H1 (cell line): ENCODE measurements at regions not wholly inside any gene's neighbourhood (a gene's known extent, or its start where the extent isn't known, plus 50 kb on each side); places are given as distances from the start of the nearest gene placed in this dataset.

Experiments
- CTCF ChIA-PET: fragments of 300-600 bp; sonication (Branson Sonifier 250); formaldehyde crosslinking; loops from one replicate; lab custom pipeline; 2021; ENCODE audit not compliant: partially characterized antibody; lab: Charles Lee
- POLR2A ChIA-PET: fragments of 300-600 bp; sonication (Branson Sonifier 250); formaldehyde crosslinking; loops from one replicate; lab custom pipeline; 2021; ENCODE audit warnings: inconsistent platforms; ENCODE audit not compliant: partially characterized antibody; lab: Charles Lee
- DNase-seq, 2 experiments: peaks; one replicate each; pipeline versions ENCODE4 v3.0.0 to v3.0.0-alpha.2; 2010 to 2022; ENCODE audit warnings: low spot score in 2 of 2, low read depth in 1 of 2, mixed read lengths in 1 of 2
- FAIRE-seq: peaks from 2 replicates; lab custom pipeline; 2011; peaks lifted over from hg19 to GRCh38; lab: Jason Lieb, UNC
- H2AFZ ChIP-seq: 2 replicates; pipeline ENCODE4 v1.8.1; 2012; ENCODE audit warnings: low read length, inconsistent platforms
- H2AK5ac ChIP-seq: 2 replicates; pipeline ENCODE4 v1.6.1; 2013; ENCODE audit warnings: low read depth, low read length
- H2BK120ac ChIP-seq: replicated peaks from 2 replicates; pipeline ENCODE3; 2013; ENCODE audit warnings: low read depth, low read length, inconsistent platforms
- H2BK12ac ChIP-seq: 2 replicates; pipeline ENCODE4 v1.6.1; 2013; ENCODE audit warnings: low read depth, low read length
- H2BK15ac ChIP-seq: 2 replicates; pipeline ENCODE4 v1.6.1; 2013; ENCODE audit warnings: low read length
- H2BK20ac ChIP-seq: 2 replicates; pipeline ENCODE4 v1.6.1; 2013; ENCODE audit warnings: low read length
- H2BK5ac ChIP-seq: 2 replicates; pipeline ENCODE4 v1.6.1; 2013; ENCODE audit warnings: low read depth, low read length
- H3K14ac ChIP-seq: 2 replicates; pipeline ENCODE4 v1.6.1; 2013; ENCODE audit warnings: inconsistent platforms; ENCODE audit not compliant: insufficient read length
- H3K18ac ChIP-seq: 2 replicates; pipeline ENCODE4 v1.6.1; 2013; ENCODE audit warnings: low read length; ENCODE audit errors: extremely low read depth
- H3K23ac ChIP-seq: 2 replicates; pipeline ENCODE4 v1.6.1; 2013; ENCODE audit warnings: inconsistent platforms; ENCODE audit not compliant: insufficient read length
- H3K23me2 ChIP-seq: 2 replicates; pipeline ENCODE4 v1.6.1; 2013; ENCODE audit warnings: low read depth, low read length
- H3K27ac ChIP-seq: 2 replicates; pipeline ENCODE4 v1.6.1; 2011; ENCODE audit warnings: low read depth, low read length, inconsistent platforms
- H3K27me3 ChIP-seq, 4 experiments: replicated peaks in 1 of 4; 1 replicate in 1 of 4; 2 replicates in 3 of 4; pipeline versions ENCODE4 v1.6.1 to v1.8.1; 2011 to 2013; ENCODE audit warnings: low read length in 3 of 4, mild to moderate bottlenecking in 3 of 4, inconsistent platforms in 2 of 4, mixed read lengths in 2 of 4, moderate library complexity in 1 of 4; ENCODE audit not compliant: control insufficient read depth in 3 of 4, insufficient read depth in 3 of 4; ENCODE audit errors: extremely low read depth in 1 of 4
- H3K36me3 ChIP-seq, 4 experiments: 2 replicates each; pipeline versions ENCODE4 v1.6.1 to v1.8.1; 2011 to 2013; ENCODE audit warnings: mild to moderate bottlenecking in 4 of 4, low read length in 3 of 4, moderate library complexity in 2 of 4, control low read depth in 1 of 4, inconsistent platforms in 1 of 4; ENCODE audit not compliant: insufficient read depth in 4 of 4, control insufficient read depth in 2 of 4
- H3K4ac ChIP-seq: replicated peaks from 2 replicates; pipeline ENCODE3; 2013; ENCODE audit warnings: low read length, low read depth, mixed read lengths, inconsistent platforms; ENCODE audit not compliant: insufficient read length
- H3K4me1 ChIP-seq, 4 experiments: replicated peaks in 1 of 4; 1 replicate in 1 of 4; 2 replicates in 3 of 4; pipeline versions ENCODE4 v1.6.1 to v1.8.1; 2011 to 2013; ENCODE audit warnings: low read length in 3 of 4, inconsistent platforms in 2 of 4, mixed read lengths in 1 of 4; ENCODE audit not compliant: insufficient read depth in 4 of 4, control insufficient read depth in 3 of 4
- H3K4me2 ChIP-seq, 2 experiments: 2 replicates each; pipeline versions ENCODE4 v1.6.1 to v1.8.1; 2011 to 2013; ENCODE audit warnings: low read depth in 2 of 2, low read length in 2 of 2, control low read depth in 1 of 2, inconsistent platforms in 1 of 2, mild to moderate bottlenecking in 1 of 2; ENCODE audit not compliant: insufficient read depth in 1 of 2
- H3K4me3 ChIP-seq, 4 experiments: fragments of 200-600, 300-600 bp in 1 of 4; sonication (generic), shearing (Covaris generic), sonication (Bioruptor Twin) in 1 of 4; 2 replicates each; pipeline versions ENCODE4 v1.5.1 to v1.8.1; 2011 to 2016; ENCODE audit warnings: low read length in 4 of 4, low read depth in 3 of 4, control low read depth in 2 of 4, inconsistent platforms in 2 of 4, mild to moderate bottlenecking in 2 of 4, mixed read lengths in 1 of 4, moderate library complexity in 1 of 4; ENCODE audit not compliant: insufficient read depth in 2 of 4; ENCODE audit errors: extremely low read depth in 1 of 4
- H3K56ac ChIP-seq: replicated peaks from 2 replicates; pipeline ENCODE3; 2013; ENCODE audit warnings: low read depth, mild to moderate bottlenecking, mixed read lengths, low read length, inconsistent platforms; ENCODE audit not compliant: insufficient read length
- H3K79me1 ChIP-seq: 2 replicates; pipeline ENCODE4 v1.6.1; 2013; ENCODE audit warnings: low read depth, low read length, control low read depth
- H3K79me2 ChIP-seq, 2 experiments: 2 replicates each; pipeline versions ENCODE4 v1.6.1 to v1.8.1; 2012 to 2013; ENCODE audit warnings: low read length in 2 of 2, mild to moderate bottlenecking in 2 of 2, inconsistent platforms in 1 of 2; ENCODE audit not compliant: insufficient read depth in 2 of 2, control insufficient read depth in 1 of 2
- H3K9ac ChIP-seq, 4 experiments: replicated peaks in 1 of 4; 1 replicate in 1 of 4; 2 replicates in 3 of 4; pipeline versions ENCODE4 v1.6.1 to v1.8.1; 2011 to 2013; ENCODE audit warnings: low read depth in 3 of 4, low read length in 3 of 4, control low read depth in 2 of 4, mild to moderate bottlenecking in 2 of 4, moderate library complexity in 2 of 4, inconsistent platforms in 1 of 4; ENCODE audit errors: extremely low read depth in 1 of 4
- H3K9me3 ChIP-seq, 2 experiments: 2 replicates each; pipeline versions ENCODE4 v1.6.1 to v1.8.1; 2012 to 2013; ENCODE audit warnings: mild to moderate bottlenecking in 2 of 2, moderate library complexity in 2 of 2, control low read depth in 1 of 2, inconsistent platforms in 1 of 2, low read depth in 1 of 2, low read length in 1 of 2, mixed read lengths in 1 of 2; ENCODE audit not compliant: insufficient read depth in 2 of 2
- H4K20me1 ChIP-seq, 2 experiments: replicated peaks in 1 of 2; 2 replicates each; pipeline versions ENCODE3 to v1.8.1; 2011 to 2013; ENCODE audit warnings: inconsistent platforms in 2 of 2, low read length in 2 of 2, mild to moderate bottlenecking in 1 of 2; ENCODE audit not compliant: insufficient read depth in 2 of 2, control insufficient read depth in 1 of 2
- H4K5ac ChIP-seq: 2 replicates; pipeline ENCODE4 v1.6.1; 2013; ENCODE audit warnings: low read length, low read depth, mixed read lengths, inconsistent platforms; ENCODE audit not compliant: insufficient read length
- H4K8ac ChIP-seq: 2 replicates; pipeline ENCODE4 v1.8.0; 2013; ENCODE audit warnings: mild to moderate bottlenecking, moderate library complexity, low read length, inconsistent platforms; ENCODE audit not compliant: insufficient read depth; ENCODE audit errors: extremely low read depth
- H4K91ac ChIP-seq: replicated peaks from 2 replicates; pipeline ENCODE3; 2013; ENCODE audit warnings: low read length, mixed read lengths, inconsistent platforms; ENCODE audit not compliant: insufficient read length
- CTBP2 ChIP-seq: IDR thresholded peaks from 2 replicates; pipeline ENCODE4 v1.7.0; 2011; ENCODE audit warnings: borderline replicate concordance, mild to moderate bottlenecking, moderate library complexity, mixed read lengths, low read length; ENCODE audit not compliant: insufficient read depth, insufficient read length
- JUN ChIP-seq: IDR thresholded peaks from 2 replicates; pipeline ENCODE4 v1.6.1; 2011; ENCODE audit warnings: low read depth, mild to moderate bottlenecking, improper control_type of control experiment, low read length
- JUND ChIP-seq: IDR thresholded peaks from 2 replicates; pipeline ENCODE4 v1.6.1; 2011; ENCODE audit warnings: mild to moderate bottlenecking, improper control_type of control experiment, low read length
- NANOG ChIP-seq: IDR thresholded peaks from 2 replicates; pipeline ENCODE4 v1.6.1; 2011; ENCODE audit warnings: low read length, low read depth, mild to moderate bottlenecking, inconsistent platforms; ENCODE audit not compliant: insufficient read depth, poor library complexity, severe bottlenecking
- SIN3A ChIP-seq, 2 experiments: IDR thresholded peaks in 1 of 2; conservative IDR thresholded peaks in 1 of 2; 2 replicates each; pipeline ENCODE4 v1.6.1; 2011 to 2012; ENCODE audit warnings: low read length in 2 of 2, improper control_type of control experiment in 1 of 2, low read depth in 1 of 2, mild to moderate bottlenecking in 1 of 2
- SIRT6 ChIP-seq: IDR thresholded peaks from one replicate; pipeline ENCODE4 v1.7.1; 2012; ENCODE audit warnings: low read length, inconsistent platforms
- WGBS, 2 experiments: shearing (Covaris generic) in 1 of 2; methylation state at CpG; one replicate each; pipeline versions ENCODE4 v1.1.6 to v1.1.7; 2013 to 2015; ENCODE audit warnings: low lambda C conversion rate in 2 of 2, mixed read lengths in 2 of 2, inconsistent platforms in 1 of 2, low coverage in 1 of 2, missing lambda C conversion rate in 1 of 2; ENCODE audit not compliant: insufficient replicate concordance in 2 of 2, insufficient coverage in 1 of 2, insufficient read length in 1 of 2; ENCODE audit errors: extremely low coverage in 1 of 2, missing lambda C conversion rate in 1 of 2; 5-methylcytosine and 5-hydroxymethylcytosine counted together

DNA sequence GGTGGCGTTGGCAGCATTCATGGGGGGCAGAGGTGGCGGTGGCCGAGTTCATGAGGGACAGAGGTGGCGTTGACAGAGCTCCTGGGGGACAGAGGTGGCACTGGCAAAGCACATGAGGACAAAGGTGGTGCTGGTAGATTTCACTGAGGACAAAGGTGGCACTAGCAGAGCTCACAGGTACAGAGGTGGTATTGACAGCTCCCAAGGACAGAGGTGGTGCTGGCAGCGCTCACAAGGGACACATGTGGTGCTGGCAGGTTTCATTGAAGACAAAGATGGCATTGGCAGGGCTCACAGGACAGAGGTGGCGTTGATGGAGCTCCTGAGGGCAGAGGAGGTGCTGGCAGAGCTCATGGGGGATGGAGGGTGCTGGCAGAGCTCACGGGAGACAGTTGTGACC lies 425.4 kb downstream of the CTTN start:
- DNase-seq (no peak), FAIRE-seq (no peak)
- H3K23me2 ChIP-seq = no peaks in the 10 kb centered on the region
- H2BK15ac ChIP-seq = peak overlapping the region; percentile 88; the same call in 1 of the 2 replicates
- H3K23ac ChIP-seq = no peak overlapping the region
- H3K9me3 ChIP-seq = no peaks in the 10 kb centered on the region
- no peak overlapping the region for H3K56ac ChIP-seq
- no peaks in the 10 kb centered on the region for H3K27me3 ChIP-seq
- no peak overlapping the region for H3K18ac ChIP-seq
- peaks cover 0 to 11% of the 10 kb centered on the region in 2 experiments for H4K20me1 ChIP-seq
- POLR2A ChIA-PET = interaction anchor here (0.9 kb wide), 1 partner anchor 9 kb away, joined by 3 read pairs; no protein-coding TSS in a partner anchor
- H2BK12ac ChIP-seq = no peak overlapping the region
- H2BK5ac ChIP-seq = no peak overlapping the region
- H3K4me2 ChIP-seq = no peak overlapping the region
- peak overlapping the region; percentile 69 for H3K4ac ChIP-seq
- no peaks in the 10 kb centered on the region for H3K79me2 ChIP-seq
- H3K14ac ChIP-seq = no peak overlapping the region
- H3K4me3 ChIP-seq = no peak overlapping the region
- no peak overlapping the region for H2BK20ac ChIP-seq
- H3K4me1 ChIP-seq = peaks cover 3 to 14% (median 7%) of the 10 kb centered on the region in 4 experiments; a peak in 5 of 7 replicates
- no peak overlapping the region for H4K91ac ChIP-seq
- no peaks in the 10 kb centered on the region for H3K79me1 ChIP-seq
- H3K27ac ChIP-seq = no peak overlapping the region
- no peak overlapping the region for H3K9ac ChIP-seq
- no peak overlapping the region for H2BK120ac ChIP-seq
- no peak overlapping the region; the same call in 1 of the 2 replicates for H4K8ac ChIP-seq
- H3K36me3 ChIP-seq = no peaks in the 10 kb centered on the region
- CTCF ChIA-PET = interaction anchor here (0.7 to 1.8 kb wide), 5 partner anchors 9 to 121 kb away, joined by 3 to 10 read pairs (median 4); no protein-coding TSS in a partner anchor
- H2AFZ ChIP-seq = no peak overlapping the region
- 81% methylated on average over 7 of the region's 7 CpGs; no CpG with 5 or more reads in 1 of the 2 experiments for WGBS, 2 experiments
- H2AK5ac ChIP-seq = no peak overlapping the region
- H4K5ac ChIP-seq = no peak overlapping the region
- TF ChIP-seq SIN3A (conservative IDR thresholded peaks at IDR 0.05 in 1 of 2, IDR thresholded peaks at IDR 0.05 in 1 of 2; ENCODE audit: low read depth in 1 of 2, low read length in 2 of 2) = no peak
- TF ChIP-seq CTBP2 = no peak
- no peak for TF ChIP-seq NANOG
- no peak for TF ChIP-seq JUND
- no peak for TF ChIP-seq JUN
- TF ChIP-seq SIRT6 = no peak
